Uterus (tissue), 2 donors: ENCODE measurements at regions not wholly inside any gene's neighbourhood (a gene's known extent, or its start where the extent isn't known, plus 50 kb on each side); places are given as distances from the start of the nearest gene placed in this dataset.
"Not testable (repeated sequence)": the region's sequence is repeated elsewhere in the genome, so short reads cannot be mapped to it uniquely, and the experiment has no call there.

ENCODE experiments used
- CTCF ChIP-seq, 4 experiments: fragments of 200-600 bp in 2 of 4; fragments of 450-650 bp in 2 of 4; sonication (generic) in 2 of 4; IDR thresholded peaks; one replicate each; pipeline ENCODE4 v1.5.1; 2016 to 2019; ENCODE audit warnings: antibody characterized with exemption in 4 of 4, mild to moderate bottlenecking in 2 of 4, moderate library complexity in 1 of 4
- POLR2A ChIP-seq, 2 donors: fragments of 450-650 bp; IDR thresholded peaks; one replicate each; pipeline ENCODE4 v1.6.1; 2016; ENCODE audit warnings: antibody characterized with exemption in 2 of 2, mild to moderate bottlenecking in 1 of 2, moderate library complexity in 1 of 2

GRCh38 chr12:8390001-8390777, 65.6 kb upstream of the CLEC6A start:
- peak; percentile 41 to 85 (median 72) for TF ChIP-seq CTCF (IDR thresholded peaks at IDR 0.05)
- TF ChIP-seq POLR2A (IDR thresholded peaks at IDR 0.05) = not testable (repeated sequence)
